Chondrocyte (in vitro differentiated cells): ENCODE measurements at regions not wholly inside any gene's neighbourhood (a gene's known extent, or its start where the extent isn't known, plus 50 kb on each side); places are given as distances from the start of the nearest gene placed in this dataset.
"Not testable (repeated sequence)": the region's sequence is repeated elsewhere in the genome, so short reads cannot be mapped to it uniquely, and the experiment has no call there.

Experiments
- DNase-seq: peaks from one replicate; pipeline ENCODE4 v3.0.0; 2021; ENCODE audit warnings: mixed read lengths, low spot score
- H3K27ac Mint-ChIP-seq: one replicate; pipeline ENCODE4 v1.8.0; 2021; ENCODE audit warnings: mild to moderate bottlenecking, moderate library complexity, mixed read lengths; ENCODE audit not compliant: unreplicated experiment
- H3K27me3 Mint-ChIP-seq: 2 replicates; pipeline ENCODE4 v1.8.0; 2021; ENCODE audit warnings: low read depth, mixed read lengths
- H3K36me3 Mint-ChIP-seq: 2 replicates; pipeline ENCODE4 v1.8.0; 2021; ENCODE audit warnings: low read depth, mixed read lengths
- H3K4me1 Mint-ChIP-seq: 2 replicates; pipeline ENCODE4 v1.8.0; 2021; ENCODE audit warnings: low read depth, mild to moderate bottlenecking, mixed read lengths
- H3K4me3 Mint-ChIP-seq: one replicate; pipeline ENCODE4 v1.8.0; 2021; ENCODE audit warnings: mild to moderate bottlenecking, moderate library complexity, mixed read lengths; ENCODE audit not compliant: unreplicated experiment
- H3K9me3 Mint-ChIP-seq: 2 replicates; pipeline ENCODE4 v1.8.0; 2021; ENCODE audit warnings: low read depth, mixed read lengths
- CTCF ChIP-seq: fragments of 200-600 bp; sonication (generic); IDR thresholded peaks from 2 replicates; pipeline ENCODE4 v1.5.0; 2021; ENCODE audit warnings: antibody characterized with exemption, mild to moderate bottlenecking, moderate library complexity

- Mint-ChIP-seq H3K27ac (no peak overlapping the region), H3K9me3 (peaks cover 2% of the 10 kb centered on the region), H3K36me3 (no peaks in the 10 kb centered on the region), H3K27me3 (no peaks in the 10 kb centered on the region), H3K4me3 (no peak overlapping the region), H3K4me1 (no peaks in the 10 kb centered on the region)
- no peak for DNase-seq
- no peak for TF ChIP-seq CTCF
Measured at GRCh38 chr14:86334355-86334754, 804.4 kb downstream of the FLRT2 start.

- Mint-ChIP-seq H3K4me3 (no peak overlapping the region), H3K4me1 (no peaks in the 10 kb centered on the region), H3K27ac (no peak overlapping the region), H3K36me3 (no peaks in the 10 kb centered on the region), H3K27me3 (no peaks in the 10 kb centered on the region), H3K9me3 (no peaks in the 10 kb centered on the region)
- DNase-seq, result no peak
- no peak for TF ChIP-seq CTCF
Measured at GRCh38 chr14:86333493-86333892, 803.5 kb downstream of the FLRT2 start.

- Mint-ChIP-seq H3K4me1 (no peaks in the 10 kb centered on the region), H3K27ac (no peak overlapping the region), H3K4me3 (no peak overlapping the region), H3K27me3 (peaks cover 1% of the 10 kb centered on the region), H3K9me3 (no peaks in the 10 kb centered on the region), H3K36me3 (no peaks in the 10 kb centered on the region)
- no peak for TF ChIP-seq CTCF
- no peak for DNase-seq
Measured at GRCh38 chr14:86331341-86331740, 801.4 kb downstream of the FLRT2 start.

GRCh38 chr14:86321151-86321550 is 791.2 kb downstream of the FLRT2 start:
- TF ChIP-seq CTCF, result no peak
- H3K9me3 Mint-ChIP-seq, result peaks cover 5% of the 10 kb centered on the region
- peaks cover 12% of the 10 kb centered on the region for H3K4me1 Mint-ChIP-seq
- no peak overlapping the region for H3K27ac Mint-ChIP-seq
- H3K27me3 Mint-ChIP-seq, result no peaks in the 10 kb centered on the region
- DNase-seq, result no peak
- no peaks in the 10 kb centered on the region for H3K36me3 Mint-ChIP-seq
- no peak overlapping the region for H3K4me3 Mint-ChIP-seq

- H3K4me1 Mint-ChIP-seq, H3K27me3 Mint-ChIP-seq, H3K4me3 Mint-ChIP-seq, DNase-seq, H3K27ac Mint-ChIP-seq, H3K36me3 Mint-ChIP-seq: not testable (repeated sequence)
- H3K9me3 Mint-ChIP-seq, result peaks cover 10% of the 10 kb centered on the region
Measured at GRCh38 chr14:86312154-86312665, 782.3 kb downstream of the FLRT2 start.

GRCh38 chr14:86311151-86311550 is 781.2 kb downstream of the FLRT2 start:
- Mint-ChIP-seq H3K9me3 (peaks cover 10% of the 10 kb centered on the region), H3K27ac (no peak overlapping the region), H3K4me1 (no peaks in the 10 kb centered on the region), H3K36me3 (no peaks in the 10 kb centered on the region), H3K27me3 (no peaks in the 10 kb centered on the region), H3K4me3 (no peak overlapping the region)
- TF ChIP-seq CTCF, result no peak
- DNase-seq, result no peak
